ENCODE measurements at regions not wholly inside any gene's neighbourhood (a gene's known extent, or its start where the extent isn't known, plus 50 kb on each side); places are given as distances from the start of the nearest gene placed in this dataset.

GRCh38 chr15:47209591-47209990, 507.7 kb upstream of the SEMA6D start:
- TF ChIP-seq CTCF (IDR thresholded peaks at IDR 0.05) (no peak), POLR2A (IDR thresholded peaks at IDR 0.05) (no peak), EP300 (IDR thresholded peaks at IDR 0.05) (no peak)
